ENCODE measurements at regions not wholly inside any gene's neighbourhood (a gene's known extent, or its start where the extent isn't known, plus 50 kb on each side); places are given as distances from the start of the nearest gene placed in this dataset.
A peak's percentile ranks its signal among the peaks of the same experiment; 100 is the strongest.

DNA sequence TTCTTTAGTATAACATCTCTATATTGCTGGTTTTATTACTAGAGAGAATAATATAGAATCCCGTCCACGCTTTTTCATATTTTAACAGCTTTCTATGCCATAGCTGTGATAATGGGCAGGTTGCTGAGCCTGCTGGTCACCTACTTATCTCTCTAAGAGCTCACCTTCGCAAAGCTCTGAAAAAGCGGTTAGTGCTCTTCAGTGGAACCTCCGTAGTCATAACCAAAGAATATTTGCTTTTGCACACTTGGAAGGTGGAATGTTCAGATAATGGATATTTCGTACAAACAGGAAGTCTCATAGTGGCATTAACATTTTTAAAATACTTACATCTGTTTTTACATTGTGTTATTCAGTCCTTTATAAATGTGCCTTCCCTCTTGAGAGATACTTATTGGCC is 388.9 kb upstream of the ANO3 start:
- H3K27ac ChIP-seq (ENCODE audit: low read depth, low read length): no peak overlapping the region
- H3K4me1 ChIP-seq (ENCODE audit: control insufficient read depth, insufficient read depth, low read length, unreplicated experiment): no peaks in the 10 kb centered on the region
- peaks cover 18% of the 10 kb centered on the region for H3K27me3 ChIP-seq (ENCODE audit: insufficient read depth, low read length)
- no peak overlapping the region for H2AFZ ChIP-seq (ENCODE audit: low read length, unreplicated experiment)
- no peaks in the 10 kb centered on the region for H3K79me2 ChIP-seq (ENCODE audit: control insufficient read depth, insufficient read depth, low read length, unreplicated experiment)
- H3K36me3 ChIP-seq (ENCODE audit: insufficient read depth, low read length): no peaks in the 10 kb centered on the region
- H3K4me3 ChIP-seq (ENCODE audit: low read depth, low read length): no peak overlapping the region

DNA sequence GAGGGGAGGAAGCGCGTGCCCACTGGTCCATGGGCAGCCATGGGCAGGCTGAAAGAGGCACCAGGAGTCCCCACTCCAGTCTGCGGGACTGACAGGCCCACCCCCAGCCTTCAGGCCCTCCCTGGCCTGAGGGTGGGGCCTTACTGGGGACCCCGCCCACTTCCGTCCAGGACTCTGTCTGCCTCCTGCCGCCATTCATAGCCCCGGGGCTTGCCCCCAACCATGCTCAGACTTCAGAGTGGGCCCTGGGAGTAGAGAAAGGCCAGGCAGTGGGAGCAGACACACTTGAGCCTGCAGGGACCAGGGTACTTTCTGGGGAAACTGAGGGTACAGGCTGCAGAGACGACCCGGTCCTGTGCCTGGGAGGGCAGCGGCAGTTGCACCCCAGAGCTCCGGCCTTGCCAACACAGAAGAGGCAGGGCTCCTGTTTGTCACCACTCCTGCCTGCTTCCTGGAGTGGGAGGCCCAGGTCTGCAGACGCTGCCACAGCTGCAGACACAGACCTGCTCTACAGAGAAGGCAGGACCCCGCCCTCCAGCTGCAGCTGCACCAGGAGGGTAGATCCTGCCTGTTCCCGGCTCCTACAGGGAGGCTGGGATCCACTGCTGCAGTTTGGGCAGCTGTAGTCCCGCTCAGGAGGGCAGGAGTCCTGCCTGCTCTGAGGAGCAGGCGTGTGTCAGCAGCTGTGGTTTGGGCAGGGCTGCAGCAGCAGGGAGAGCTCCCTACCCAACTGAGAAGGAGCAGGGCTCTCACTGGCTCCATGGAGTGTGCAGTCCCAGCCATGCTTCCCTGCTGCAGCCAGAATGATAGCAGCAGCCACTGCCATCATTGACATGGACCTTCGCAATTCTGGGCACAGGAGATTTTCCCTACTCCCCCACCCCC is 387.9 kb upstream of the ANO3 start:
- peaks cover 9% of the 10 kb centered on the region for H3K27me3 ChIP-seq (ENCODE audit: insufficient read depth, low read length)
- H3K27ac ChIP-seq (ENCODE audit: low read depth, low read length): no peak overlapping the region
- no peak overlapping the region for H2AFZ ChIP-seq (ENCODE audit: low read length, unreplicated experiment)
- no peak overlapping the region for H3K4me3 ChIP-seq (ENCODE audit: low read depth, low read length)
- H3K79me2 ChIP-seq (ENCODE audit: control insufficient read depth, insufficient read depth, low read length, unreplicated experiment): no peaks in the 10 kb centered on the region
- no peaks in the 10 kb centered on the region for H3K4me1 ChIP-seq (ENCODE audit: control insufficient read depth, insufficient read depth, low read length, unreplicated experiment)
- H3K36me3 ChIP-seq (ENCODE audit: insufficient read depth, low read length): no peaks in the 10 kb centered on the region

DNA sequence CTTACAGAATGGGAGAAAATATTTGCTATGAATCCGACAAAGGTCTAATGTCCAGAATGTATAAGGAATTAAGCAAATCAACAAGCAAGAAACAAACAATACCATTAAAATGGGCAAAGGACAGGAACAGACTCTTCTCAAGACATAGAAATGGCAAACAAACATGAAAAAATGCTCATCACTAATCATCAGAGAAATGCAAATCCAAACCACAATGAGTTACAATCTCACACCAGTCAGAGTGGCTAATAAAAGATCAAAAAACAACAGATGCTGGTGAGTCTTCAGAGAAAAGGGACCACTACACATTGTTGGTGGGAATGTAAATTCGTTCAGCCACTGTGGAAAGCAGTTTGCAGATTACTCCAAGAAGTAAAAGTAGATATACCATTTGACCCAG is 382.0 kb upstream of the ANO3 start:
- Histone ChIP-seq H3K36me3 (ENCODE audit: insufficient read depth, low read length) (no peaks in the 10 kb centered on the region), H3K27ac (ENCODE audit: low read depth, low read length) (no peak overlapping the region), H2AFZ (ENCODE audit: low read length, unreplicated experiment) (no peak overlapping the region), H3K4me3 (ENCODE audit: low read depth, low read length) (no peak overlapping the region), H3K79me2 (ENCODE audit: control insufficient read depth, insufficient read depth, low read length, unreplicated experiment) (no peaks in the 10 kb centered on the region), H3K4me1 (ENCODE audit: control insufficient read depth, insufficient read depth, low read length, unreplicated experiment) (no peaks in the 10 kb centered on the region), H3K27me3 (ENCODE audit: insufficient read depth, low read length) (peaks cover 4% of the 10 kb centered on the region; the same call in 1 of the 2 replicates)

DNA sequence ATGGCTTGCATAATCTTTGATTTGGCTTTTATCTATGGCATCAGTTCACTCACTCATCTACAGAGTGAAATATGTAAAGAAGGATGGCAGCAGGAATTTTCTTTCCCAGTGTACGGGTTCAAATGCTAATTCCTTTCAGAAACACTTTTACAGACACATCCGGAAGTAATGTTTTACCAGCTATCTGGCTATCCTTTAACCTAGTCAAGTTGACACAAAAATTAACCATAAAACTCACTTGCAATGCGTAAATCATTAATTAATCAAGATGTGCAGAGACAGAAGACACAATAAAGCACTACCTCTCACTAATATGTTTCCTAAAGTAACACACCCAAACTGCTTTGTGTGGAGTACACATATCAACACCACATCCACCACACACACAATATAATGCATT is 378.9 kb upstream of the ANO3 start:
- H2AFZ ChIP-seq (ENCODE audit: low read length, unreplicated experiment): no peak overlapping the region

DNA sequence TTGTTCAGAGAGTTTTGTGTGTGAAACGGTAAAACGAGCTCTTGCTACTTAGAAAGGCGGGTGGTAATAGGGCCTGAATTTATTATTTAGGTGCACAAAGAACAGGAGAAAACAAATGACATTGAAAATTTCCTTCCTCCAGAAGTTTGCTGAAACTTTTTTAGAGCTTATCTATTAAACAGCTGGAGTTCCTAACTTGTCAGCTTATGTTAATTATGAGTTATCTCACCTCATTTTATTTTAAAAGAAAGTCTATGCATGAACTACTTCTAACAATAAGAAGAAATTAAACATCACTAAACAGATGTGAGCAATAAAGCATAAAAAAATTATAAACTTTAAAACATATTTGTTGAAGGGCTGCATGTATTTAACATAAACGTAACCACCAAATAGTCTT is 373.9 kb upstream of the ANO3 start:
- no peak overlapping the region for H3K27ac ChIP-seq (ENCODE audit: low read depth, low read length)

More for the DNA sequence above, 378.9 kb upstream of the ANO3 start:
- Histone ChIP-seq H3K4me1 (ENCODE audit: control insufficient read depth, insufficient read depth, low read length, unreplicated experiment) (no peaks in the 10 kb centered on the region), H3K79me2 (ENCODE audit: control insufficient read depth, insufficient read depth, low read length, unreplicated experiment) (no peaks in the 10 kb centered on the region), H3K27ac (ENCODE audit: low read depth, low read length) (no peak overlapping the region), H3K27me3 (ENCODE audit: insufficient read depth, low read length) (0 out of 2 replicates have a peak, but pooled peaks cover 4% of the 10 kb centered on the region), H3K36me3 (ENCODE audit: insufficient read depth, low read length) (no peaks in the 10 kb centered on the region), H3K4me3 (ENCODE audit: low read depth, low read length) (no peak overlapping the region)

DNA sequence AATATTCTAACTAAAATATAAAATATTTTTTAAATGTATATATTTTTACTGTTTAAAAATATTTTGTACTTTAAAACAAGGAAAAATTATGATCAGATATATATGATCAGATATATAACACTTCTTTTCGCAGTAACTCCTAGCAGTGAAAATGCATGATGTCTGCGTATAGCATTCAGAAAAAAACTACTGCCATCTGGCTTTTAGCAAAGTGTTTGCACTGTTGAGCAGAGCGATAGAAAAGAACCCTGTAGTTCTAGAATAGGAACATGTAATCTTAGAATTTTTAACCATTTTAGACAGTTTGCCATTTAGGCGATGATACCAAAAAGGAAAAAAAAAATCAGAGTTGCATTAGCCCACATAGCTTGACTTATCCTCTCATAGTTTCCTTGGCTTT is 370.4 kb upstream of the ANO3 start:
- H3K36me3 ChIP-seq (ENCODE audit: insufficient read depth, low read length): no peaks in the 10 kb centered on the region
- H3K27me3 ChIP-seq (ENCODE audit: insufficient read depth, low read length): no peaks in the 10 kb centered on the region
- no peaks in the 10 kb centered on the region for H3K4me1 ChIP-seq (ENCODE audit: control insufficient read depth, insufficient read depth, low read length, unreplicated experiment)
- no peak overlapping the region for H3K4me3 ChIP-seq (ENCODE audit: low read depth, low read length)
- H3K27ac ChIP-seq (ENCODE audit: low read depth, low read length): no peak overlapping the region
- H2AFZ ChIP-seq (ENCODE audit: low read length, unreplicated experiment): no peak overlapping the region
- H3K79me2 ChIP-seq (ENCODE audit: control insufficient read depth, insufficient read depth, low read length, unreplicated experiment): no peaks in the 10 kb centered on the region

More for the DNA sequence above, 373.9 kb upstream of the ANO3 start:
- no peak overlapping the region for H2AFZ ChIP-seq (ENCODE audit: low read length, unreplicated experiment)
- no peaks in the 10 kb centered on the region for H3K27me3 ChIP-seq (ENCODE audit: insufficient read depth, low read length)
- H3K79me2 ChIP-seq (ENCODE audit: control insufficient read depth, insufficient read depth, low read length, unreplicated experiment): no peaks in the 10 kb centered on the region
- no peaks in the 10 kb centered on the region for H3K36me3 ChIP-seq (ENCODE audit: insufficient read depth, low read length)
- no peaks in the 10 kb centered on the region for H3K4me1 ChIP-seq (ENCODE audit: control insufficient read depth, insufficient read depth, low read length, unreplicated experiment)
- H3K4me3 ChIP-seq (ENCODE audit: low read depth, low read length): no peak overlapping the region

DNA sequence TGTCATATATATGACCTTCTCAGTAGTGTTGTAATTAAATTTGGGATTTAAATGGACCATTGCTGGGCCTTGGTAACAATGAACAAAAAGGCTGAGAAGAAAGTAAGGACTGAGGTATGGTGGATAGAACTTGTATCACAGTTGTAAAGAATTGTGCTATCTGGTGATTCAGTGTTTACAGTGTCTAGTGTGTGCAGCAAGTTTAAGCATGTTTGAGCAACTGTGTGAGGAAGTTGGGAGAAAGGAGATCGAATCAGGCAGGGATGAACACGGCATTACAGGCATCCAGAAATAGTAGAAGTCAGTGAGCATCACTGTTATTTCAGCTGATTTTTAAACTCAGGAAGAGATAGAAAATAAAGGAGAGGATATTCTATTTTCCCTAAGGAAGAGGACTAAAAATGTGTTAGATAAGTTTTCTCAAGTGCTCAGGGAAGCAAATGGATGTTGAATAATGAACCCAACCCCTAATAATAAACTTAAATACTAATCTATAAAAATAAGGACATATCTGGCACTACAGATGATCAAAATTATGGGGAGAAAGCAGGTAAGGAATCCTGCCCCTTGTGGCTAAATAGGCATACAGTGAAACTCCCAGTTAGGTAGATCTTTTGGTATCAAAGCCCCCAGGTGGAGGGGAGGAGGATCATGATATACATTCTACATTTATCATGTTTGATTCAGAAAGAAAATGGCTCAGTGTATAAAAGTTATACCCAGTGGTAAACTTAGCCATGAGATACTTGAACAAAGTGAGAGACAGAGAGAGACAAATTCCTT is 361.0 kb upstream of the ANO3 start:
- H2AFZ ChIP-seq (ENCODE audit: low read length, unreplicated experiment): no peak overlapping the region
- H3K4me1 ChIP-seq (ENCODE audit: control insufficient read depth, insufficient read depth, low read length, unreplicated experiment): no peaks in the 10 kb centered on the region
- H3K4me3 ChIP-seq (ENCODE audit: low read depth, low read length): no peak overlapping the region
- no peaks in the 10 kb centered on the region for H3K36me3 ChIP-seq (ENCODE audit: insufficient read depth, low read length)
- no peaks in the 10 kb centered on the region for H3K27me3 ChIP-seq (ENCODE audit: insufficient read depth, low read length)
- H3K27ac ChIP-seq (ENCODE audit: low read depth, low read length): no peak overlapping the region
- no peaks in the 10 kb centered on the region for H3K79me2 ChIP-seq (ENCODE audit: control insufficient read depth, insufficient read depth, low read length, unreplicated experiment)

DNA sequence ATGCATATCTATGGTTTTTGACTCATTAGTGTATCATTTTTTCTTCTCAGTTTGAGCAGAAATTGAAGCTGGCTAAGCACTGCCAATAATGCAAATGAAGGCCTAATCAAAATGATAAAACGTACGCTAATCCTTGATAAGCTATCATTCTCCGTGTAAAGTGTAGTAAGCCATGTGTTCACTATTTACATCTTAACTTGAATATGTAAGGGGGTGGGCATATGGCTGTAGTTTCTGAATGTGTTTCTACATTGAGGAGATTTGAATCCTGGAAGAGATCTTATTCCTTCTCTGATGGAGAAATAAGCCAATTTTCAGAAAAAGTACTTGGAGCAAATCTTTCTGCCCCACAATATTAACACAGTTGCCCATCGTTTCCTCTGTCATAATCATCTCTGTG is 351.8 kb upstream of the ANO3 start:
- Histone ChIP-seq H3K27ac (ENCODE audit: low read depth, low read length) (no peak overlapping the region), H3K4me1 (ENCODE audit: control insufficient read depth, insufficient read depth, low read length, unreplicated experiment) (no peaks in the 10 kb centered on the region), H3K27me3 (ENCODE audit: insufficient read depth, low read length) (no peaks in the 10 kb centered on the region), H3K79me2 (ENCODE audit: control insufficient read depth, insufficient read depth, low read length, unreplicated experiment) (no peaks in the 10 kb centered on the region), H3K36me3 (ENCODE audit: insufficient read depth, low read length) (no peaks in the 10 kb centered on the region), H3K4me3 (ENCODE audit: low read depth, low read length) (no peak overlapping the region), H2AFZ (ENCODE audit: low read length, unreplicated experiment) (no peak overlapping the region)

DNA sequence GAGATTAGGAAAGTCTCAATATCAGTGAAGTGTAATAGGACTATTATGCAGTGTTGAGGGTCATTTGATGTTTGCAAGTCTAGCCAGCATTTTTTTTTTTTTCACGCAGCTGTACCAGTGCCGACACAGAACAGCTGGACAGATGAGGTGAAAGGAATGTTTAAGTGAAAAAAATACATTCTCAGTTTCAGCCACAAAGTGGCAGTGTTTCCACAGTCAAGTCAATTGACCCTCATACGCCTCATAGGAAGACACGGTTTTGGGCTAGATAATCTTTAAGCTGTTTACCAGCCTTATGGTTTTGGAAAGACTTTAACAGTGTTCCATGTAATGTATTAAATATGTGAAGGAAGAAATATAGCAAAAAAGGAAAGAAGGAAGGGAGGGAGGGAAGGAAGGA is 349.9 kb upstream of the ANO3 start:
- no peak overlapping the region for H3K4me3 ChIP-seq (ENCODE audit: low read depth, low read length)
- H3K36me3 ChIP-seq (ENCODE audit: insufficient read depth, low read length): no peaks in the 10 kb centered on the region
- H3K4me1 ChIP-seq (ENCODE audit: control insufficient read depth, insufficient read depth, low read length, unreplicated experiment): peaks cover 6% of the 10 kb centered on the region
- H3K27ac ChIP-seq (ENCODE audit: low read depth, low read length): no peak overlapping the region
- no peaks in the 10 kb centered on the region for H3K79me2 ChIP-seq (ENCODE audit: control insufficient read depth, insufficient read depth, low read length, unreplicated experiment)
- H3K27me3 ChIP-seq (ENCODE audit: insufficient read depth, low read length): no peaks in the 10 kb centered on the region
- H2AFZ ChIP-seq (ENCODE audit: low read length, unreplicated experiment): peak overlapping the region; percentile 3

DNA sequence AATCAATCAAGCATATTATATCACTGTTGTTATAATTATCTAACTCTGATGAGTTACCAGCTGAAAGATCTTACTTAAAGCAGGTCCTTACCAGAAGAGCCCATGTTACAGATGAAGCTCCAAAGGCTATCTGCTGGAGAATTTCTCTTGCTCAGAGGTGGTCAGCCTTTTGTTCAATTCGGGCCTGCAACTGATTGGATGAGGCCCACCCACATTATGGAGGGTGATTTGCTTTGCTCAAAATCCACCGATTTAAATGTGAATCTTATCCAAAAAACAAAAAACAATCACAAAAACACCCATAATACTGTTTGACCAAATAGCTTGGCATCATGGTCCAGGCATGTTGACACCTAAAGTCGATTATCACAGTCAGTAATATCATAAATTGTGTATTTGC is 348.6 kb upstream of the ANO3 start:
- H3K27ac ChIP-seq (ENCODE audit: low read depth, low read length): no peak overlapping the region
- peaks cover 6% of the 10 kb centered on the region for H3K4me1 ChIP-seq (ENCODE audit: control insufficient read depth, insufficient read depth, low read length, unreplicated experiment)
- no peak overlapping the region for H3K4me3 ChIP-seq (ENCODE audit: low read depth, low read length)
- no peak overlapping the region for H2AFZ ChIP-seq (ENCODE audit: low read length, unreplicated experiment)
- H3K27me3 ChIP-seq (ENCODE audit: insufficient read depth, low read length): no peaks in the 10 kb centered on the region
- no peaks in the 10 kb centered on the region for H3K79me2 ChIP-seq (ENCODE audit: control insufficient read depth, insufficient read depth, low read length, unreplicated experiment)
- H3K36me3 ChIP-seq (ENCODE audit: insufficient read depth, low read length): no peaks in the 10 kb centered on the region

DNA sequence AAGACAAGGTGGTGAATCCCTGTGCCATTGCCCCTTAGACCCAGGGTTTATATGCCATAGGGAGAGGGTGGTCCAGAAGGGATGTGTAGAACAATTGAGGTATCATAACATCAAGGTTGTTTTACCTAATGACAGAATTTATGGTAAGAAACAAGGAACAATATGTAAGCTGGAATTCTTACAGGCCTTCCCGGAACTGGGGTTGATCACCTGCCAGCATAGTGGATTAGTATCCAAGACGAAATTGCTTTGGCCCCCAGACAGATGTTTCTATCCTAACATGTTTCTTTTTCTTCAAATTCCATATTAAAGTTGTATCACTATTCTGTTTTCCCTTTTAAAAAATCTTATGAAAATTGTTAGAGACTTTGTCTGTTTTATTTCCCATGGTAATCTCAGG is 343.8 kb upstream of the ANO3 start:
- H2AFZ ChIP-seq (ENCODE audit: low read length, unreplicated experiment): no peak overlapping the region
- H3K27ac ChIP-seq (ENCODE audit: low read depth, low read length): no peak overlapping the region
- H3K36me3 ChIP-seq (ENCODE audit: insufficient read depth, low read length): no peaks in the 10 kb centered on the region

More for the DNA sequence above, 343.8 kb upstream of the ANO3 start:
- H3K4me1 ChIP-seq (ENCODE audit: control insufficient read depth, insufficient read depth, low read length, unreplicated experiment): peaks cover 6% of the 10 kb centered on the region
- no peaks in the 10 kb centered on the region for H3K79me2 ChIP-seq (ENCODE audit: control insufficient read depth, insufficient read depth, low read length, unreplicated experiment)
- H3K4me3 ChIP-seq (ENCODE audit: low read depth, low read length): no peak overlapping the region
- no peaks in the 10 kb centered on the region for H3K27me3 ChIP-seq (ENCODE audit: insufficient read depth, low read length)
